Tibial nerve (tissue), 4 donors: ENCODE measurements at regions not wholly inside any gene's neighbourhood (a gene's known extent, or its start where the extent isn't known, plus 50 kb on each side); places are given as distances from the start of the nearest gene placed in this dataset.

ENCODE experiments used
- CTCF ChIP-seq, 5 experiments: fragments of 200-600 bp in 3 of 5; fragments of 450-650 bp in 2 of 5; sonication (generic) in 3 of 5; IDR thresholded peaks; one replicate each; pipeline ENCODE4 v1.5.1; 2016 to 2019; ENCODE audit warnings: antibody characterized with exemption in 5 of 5, mild to moderate bottlenecking in 3 of 5, moderate library complexity in 2 of 5
- EP300 ChIP-seq, 2 donors: sonication (generic); formaldehyde crosslinking; IDR thresholded peaks; one replicate each; pipeline ENCODE4 v1.6.1; 2017; ENCODE audit warnings: antibody characterized with exemption in 2 of 2, mild to moderate bottlenecking in 1 of 2
- POLR2A ChIP-seq, 2 donors: fragments of 450-650 bp; IDR thresholded peaks; one replicate each; pipeline ENCODE4 v1.6.1; 2017; ENCODE audit warnings: antibody characterized with exemption in 2 of 2, mild to moderate bottlenecking in 2 of 2, moderate library complexity in 2 of 2

DNA sequence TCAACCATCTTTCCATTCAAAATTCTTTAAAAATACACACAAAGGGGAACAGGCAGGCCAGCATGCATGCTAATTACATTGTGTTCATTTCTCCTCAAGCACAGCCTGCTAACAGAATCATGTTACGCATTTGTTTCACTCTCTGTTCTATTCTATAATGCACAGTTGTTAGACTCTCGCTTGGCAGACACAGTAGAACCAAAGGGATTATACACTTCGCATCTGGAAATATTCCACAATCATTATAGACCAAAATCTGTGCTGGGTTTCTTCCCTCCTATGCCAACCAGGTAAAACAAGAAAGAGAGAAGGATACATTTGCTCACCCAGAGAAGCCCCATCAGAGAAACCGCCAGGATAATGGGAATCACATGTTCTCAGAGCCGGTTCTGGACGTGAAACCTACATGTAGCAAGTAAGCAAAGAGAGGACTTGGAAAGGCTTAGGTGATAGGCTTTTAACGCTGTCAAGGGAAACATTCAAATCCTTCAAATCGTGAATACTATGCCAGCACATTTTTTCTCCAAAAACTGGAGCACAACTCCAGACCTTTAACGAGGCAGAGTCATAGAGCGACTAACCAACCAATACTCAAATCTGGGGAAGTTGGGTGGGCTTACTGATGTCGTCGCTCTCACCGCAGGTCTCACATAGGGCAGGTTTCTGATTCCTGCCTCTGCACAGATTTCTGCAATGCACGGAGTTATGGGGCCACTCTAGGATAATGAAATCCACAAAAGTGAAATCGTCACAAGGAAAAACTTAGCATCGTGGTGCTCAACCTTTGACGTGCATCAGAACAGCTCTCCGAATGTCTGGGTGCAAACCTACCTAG lies 380.5 kb upstream of the AUTS2 start:
- no peak for TF ChIP-seq CTCF (IDR thresholded peaks at IDR 0.05)
- TF ChIP-seq POLR2A (IDR thresholded peaks at IDR 0.05) = no peak
- no peak for TF ChIP-seq EP300 (IDR thresholded peaks at IDR 0.05)
